Body of pancreas (tissue), 4 donors: ENCODE measurements at regions not wholly inside any gene's neighbourhood (a gene's known extent, or its start where the extent isn't known, plus 50 kb on each side); places are given as distances from the start of the nearest gene placed in this dataset.

Source experiments
- ATAC-seq: fragments of 150-250 bp; one replicate; pipeline ENCODE4 v1.9.1; 2016
- DNase-seq, 4 donors: peaks; one replicate each; pipeline ENCODE4 v3.0.0-alpha.2; 2019
- H3K27ac ChIP-seq, 4 donors: fragments of 200-600 bp; sonication (generic); 1 replicate in 3 of 4; 2 replicates in 1 of 4; pipeline versions ENCODE4 v1.5.1 to v1.6.1; 2016 to 2019; ENCODE audit warnings: mild to moderate bottlenecking in 1 of 4, mixed read lengths in 1 of 4, moderate library complexity in 1 of 4
- H3K27me3 ChIP-seq, 2 donors: fragments of 200-600 bp; sonication (generic); one replicate each; pipeline ENCODE4 v1.6.0; 2016; ENCODE audit warnings: mild to moderate bottlenecking in 1 of 2
- H3K36me3 ChIP-seq, 2 donors: fragments of 200-600 bp; sonication (generic); replicated peaks in 1 of 2; 2 replicates each; pipeline ENCODE4 v1.5.1; 2016; ENCODE audit warnings: low read depth in 2 of 2; ENCODE audit not compliant: insufficient read depth in 1 of 2
- H3K4me1 ChIP-seq: fragments of 200-600 bp; sonication (generic); one replicate; pipeline ENCODE4 v1.6.0; 2016
- H3K4me3 ChIP-seq, 2 donors: fragments of 200-600 bp; sonication (generic); 1 replicate in 1 of 2; 2 replicates in 1 of 2; pipeline ENCODE4 v1.5.1; 2016 to 2019
- H3K9me3 ChIP-seq, 3 donors: fragments of 200-600 bp; sonication (generic); 1 replicate in 2 of 3; 2 replicates in 1 of 3; pipeline ENCODE4 v1.5.1; 2016
- POLR2A ChIP-seq, 3 donors: fragments of 450-650 bp; IDR thresholded peaks; one replicate each; pipeline ENCODE4 v1.6.1; 2016; ENCODE audit warnings: antibody characterized with exemption in 3 of 3, mild to moderate bottlenecking in 2 of 3
- WGBS, 2 donors: methylation state at CpG; one replicate each; pipeline ENCODE4 v1.1.5; 2017; 5-methylcytosine and 5-hydroxymethylcytosine counted together
- intact Hi-C: fragments of 100-400 bp; cut with DNase I; formaldehyde crosslinking; loops from one replicate; pipeline ENCODE4 v1.15.1; 2023
- TF ChIP-seq, protein P1 (sequence below), 7 experiments: fragments of 450-650 bp in 4 of 7; fragments of 200-600 bp in 3 of 7; sonication (generic) in 3 of 7; IDR thresholded peaks; one replicate each; pipeline ENCODE4 v1.5.1; 2016 to 2019; ENCODE audit warnings: antibody characterized with exemption in 7 of 7

DNA sequence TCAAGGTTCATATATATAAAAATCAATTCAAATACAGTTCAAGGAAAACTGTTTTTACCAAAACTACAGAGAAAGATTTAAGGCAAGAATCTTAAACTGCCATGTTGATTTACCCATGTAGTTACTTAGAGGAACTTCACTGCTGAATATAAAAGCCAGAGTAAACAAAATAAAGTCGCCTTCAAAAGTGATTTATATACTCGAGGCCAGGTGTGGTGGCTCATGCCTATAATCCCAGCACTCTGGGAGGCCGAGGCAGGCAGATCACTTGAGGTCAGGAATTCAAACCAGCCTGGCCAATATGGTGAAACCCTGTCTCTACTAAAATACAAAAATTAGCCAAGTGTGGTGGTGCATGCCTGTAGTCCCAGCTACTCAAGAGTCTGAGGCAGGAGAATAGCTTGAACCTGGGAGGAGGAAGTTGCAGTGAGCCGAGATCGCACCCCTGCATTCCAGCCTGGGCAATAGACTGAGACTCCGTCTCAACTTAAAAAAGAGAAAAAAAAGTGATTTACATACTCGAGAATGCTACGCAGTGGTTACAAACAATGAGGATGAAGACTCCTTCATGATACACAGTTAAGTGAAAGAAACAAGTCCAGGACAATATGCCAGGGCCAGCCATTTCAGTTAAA, 54.1 kb upstream of the CNEP1R1 start:
- Histone ChIP-seq H3K27me3 (no peaks in the 10 kb centered on the region), H3K9me3 (no peaks in the 10 kb centered on the region), H3K36me3 (no peaks in the 10 kb centered on the region), H3K4me3 (no peak overlapping the region), H3K27ac (no peak overlapping the region), H3K4me1 (no peaks in the 10 kb centered on the region)
- TF ChIP-seq POLR2A (IDR thresholded peaks at IDR 0.05), result no peak
- TF ChIP-seq, protein P1, sequence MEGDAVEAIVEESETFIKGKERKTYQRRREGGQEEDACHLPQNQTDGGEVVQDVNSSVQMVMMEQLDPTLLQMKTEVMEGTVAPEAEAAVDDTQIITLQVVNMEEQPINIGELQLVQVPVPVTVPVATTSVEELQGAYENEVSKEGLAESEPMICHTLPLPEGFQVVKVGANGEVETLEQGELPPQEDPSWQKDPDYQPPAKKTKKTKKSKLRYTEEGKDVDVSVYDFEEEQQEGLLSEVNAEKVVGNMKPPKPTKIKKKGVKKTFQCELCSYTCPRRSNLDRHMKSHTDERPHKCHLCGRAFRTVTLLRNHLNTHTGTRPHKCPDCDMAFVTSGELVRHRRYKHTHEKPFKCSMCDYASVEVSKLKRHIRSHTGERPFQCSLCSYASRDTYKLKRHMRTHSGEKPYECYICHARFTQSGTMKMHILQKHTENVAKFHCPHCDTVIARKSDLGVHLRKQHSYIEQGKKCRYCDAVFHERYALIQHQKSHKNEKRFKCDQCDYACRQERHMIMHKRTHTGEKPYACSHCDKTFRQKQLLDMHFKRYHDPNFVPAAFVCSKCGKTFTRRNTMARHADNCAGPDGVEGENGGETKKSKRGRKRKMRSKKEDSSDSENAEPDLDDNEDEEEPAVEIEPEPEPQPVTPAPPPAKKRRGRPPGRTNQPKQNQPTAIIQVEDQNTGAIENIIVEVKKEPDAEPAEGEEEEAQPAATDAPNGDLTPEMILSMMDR (IDR thresholded peaks at IDR 0.05), result no peak
- 69 to 72% methylated on average over 8 of the region's 8 CpGs for WGBS, 2 donors
- intact Hi-C loops, result no loop called here
- DNase-seq, result no peak
- ATAC-seq, result no peak

DNA sequence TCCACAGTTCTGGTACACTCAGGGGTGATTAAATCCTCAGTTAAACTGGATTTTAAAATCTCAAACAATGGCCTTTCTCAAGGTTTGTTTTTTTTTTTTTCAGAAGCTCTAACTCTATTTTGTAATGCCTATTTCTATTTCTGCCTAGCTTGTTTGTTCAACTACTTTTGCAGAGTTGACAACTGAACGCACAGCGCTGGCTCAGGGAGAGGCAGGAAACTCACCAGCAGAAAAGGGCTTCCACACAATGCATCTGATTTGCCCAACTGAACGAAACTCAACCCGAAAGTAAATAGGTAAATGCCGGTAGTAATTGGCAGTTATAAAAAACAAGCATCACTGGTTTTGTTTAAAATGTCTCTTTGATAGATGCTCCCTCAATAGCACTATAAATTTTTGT, 52.7 kb upstream of the CNEP1R1 start:
- intact Hi-C loops, result no loop called here

DNA sequence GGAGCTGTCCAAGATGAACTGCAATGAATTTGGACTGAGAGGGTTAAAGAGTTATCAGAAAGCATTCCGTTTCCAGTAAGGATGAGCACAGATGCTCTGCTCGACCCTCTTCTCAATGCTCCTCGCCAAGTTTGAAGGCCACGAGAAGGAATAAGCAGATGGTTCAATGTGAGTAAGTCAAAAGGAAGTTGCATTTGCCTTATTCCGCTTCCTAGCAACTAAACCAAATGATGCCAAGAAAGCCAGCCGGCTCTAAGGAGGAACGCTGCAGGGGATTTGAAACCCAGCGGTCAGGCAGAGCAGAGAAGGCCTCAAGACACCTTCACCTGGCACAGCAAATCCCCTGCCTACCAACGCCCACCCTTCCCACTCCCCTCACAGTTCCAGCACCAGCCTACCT, 52.1 kb upstream of the CNEP1R1 start:
- WGBS, 2 donors, result 63 to 64% methylated on average over 9 of the region's 9 CpGs
- Histone ChIP-seq H3K27me3 (no peaks in the 10 kb centered on the region), H3K4me3 (no peak overlapping the region), H3K4me1 (no peaks in the 10 kb centered on the region), H3K27ac (no peak overlapping the region), H3K9me3 (no peaks in the 10 kb centered on the region), H3K36me3 (no peaks in the 10 kb centered on the region)
- intact Hi-C loops, result no loop called here
- DNase-seq (no peak), ATAC-seq (no peak)
- TF ChIP-seq, protein P1 (IDR thresholded peaks at IDR 0.05), result no peak
- no peak for TF ChIP-seq POLR2A (IDR thresholded peaks at IDR 0.05)

More for the DNA sequence above, 52.7 kb upstream of the CNEP1R1 start:
- no peaks in the 10 kb centered on the region for H3K36me3 ChIP-seq
- 58 to 70% methylated on average over 5 of the region's 5 CpGs for WGBS, 2 donors
- H3K4me1 ChIP-seq, result no peaks in the 10 kb centered on the region
- no peak overlapping the region for H3K27ac ChIP-seq
- no peaks in the 10 kb centered on the region for H3K9me3 ChIP-seq
- H3K4me3 ChIP-seq, result no peak overlapping the region
- DNase-seq (no peak), ATAC-seq (no peak)
- no peaks in the 10 kb centered on the region for H3K27me3 ChIP-seq
- no peak for TF ChIP-seq POLR2A (IDR thresholded peaks at IDR 0.05)
- TF ChIP-seq, protein P1 (IDR thresholded peaks at IDR 0.05), result no peak
